Ishikawa (cell line): ENCODE measurements at regions not wholly inside any gene's neighbourhood (a gene's known extent, or its start where the extent isn't known, plus 50 kb on each side); places are given as distances from the start of the nearest gene placed in this dataset.

Experiments used
- CEBPB ChIP-seq: IDR thresholded peaks from 2 replicates; pipeline ENCODE4 v1.6.1; 2012
- CREB1 ChIP-seq: IDR thresholded peaks from 2 replicates; pipeline ENCODE4 v1.6.1; 2012; ENCODE audit warnings: low read depth
- EGR1 ChIP-seq: IDR thresholded peaks from 2 replicates; pipeline ENCODE4 v1.6.1; 2012
- EP300 ChIP-seq: IDR thresholded peaks from 2 replicates; pipeline ENCODE4 v1.6.1; 2012; ENCODE audit warnings: borderline replicate concordance
- FOXM1 ChIP-seq: IDR thresholded peaks from 2 replicates; pipeline ENCODE4 v1.6.1; 2012; ENCODE audit warnings: low read depth, borderline replicate concordance
- MAX ChIP-seq: IDR thresholded peaks from 2 replicates; pipeline ENCODE4 v1.6.1; 2012
- NFIC ChIP-seq: IDR thresholded peaks from 2 replicates; pipeline ENCODE4 v1.6.1; 2012
- RAD21 ChIP-seq: IDR thresholded peaks from 2 replicates; pipeline ENCODE4 v1.6.1; 2012; ENCODE audit warnings: low read depth
- REST ChIP-seq: IDR thresholded peaks from 2 replicates; pipeline ENCODE4 v1.6.1; 2012; ENCODE audit warnings: low read depth, mild to moderate bottlenecking
- TAF1 ChIP-seq: IDR thresholded peaks from 2 replicates; pipeline ENCODE4 v1.6.1; 2012; ENCODE audit warnings: low read depth, mild to moderate bottlenecking
- TCF12 ChIP-seq: IDR thresholded peaks from 2 replicates; pipeline ENCODE4 v1.6.1; 2012; ENCODE audit warnings: low read depth
- TEAD4 ChIP-seq: IDR thresholded peaks from 2 replicates; pipeline ENCODE4 v1.6.1; 2012
- USF1 ChIP-seq: IDR thresholded peaks from 2 replicates; pipeline ENCODE4 v1.6.1; 2012
- YY1 ChIP-seq: IDR thresholded peaks from 2 replicates; pipeline ENCODE4 v1.6.1; 2012; ENCODE audit warnings: low read depth
- ZBTB7A ChIP-seq: IDR thresholded peaks from 2 replicates; pipeline ENCODE4 v1.6.1; 2012; ENCODE audit warnings: low read depth

GRCh38 chr13:92994056-92994455 lies 232.6 kb upstream of the GPC6 start:
- TF ChIP-seq CREB1 = no peak
- no peak for TF ChIP-seq CEBPB
- no peak for TF ChIP-seq YY1
- no peak for TF ChIP-seq EP300
- TF ChIP-seq TAF1 = no peak
- no peak for TF ChIP-seq REST
- TF ChIP-seq RAD21 = no peak
- TF ChIP-seq NFIC = no peak
- no peak for TF ChIP-seq TCF12
- no peak for TF ChIP-seq USF1
- TF ChIP-seq EGR1 = no peak
- no peak for TF ChIP-seq MAX
- TF ChIP-seq FOXM1 = no peak
- TF ChIP-seq TEAD4 = no peak
- TF ChIP-seq ZBTB7A = no peak

- no peak for TF ChIP-seq YY1
- TF ChIP-seq TCF12 = no peak
- TF ChIP-seq TAF1 = no peak
- no peak for TF ChIP-seq CREB1
- TF ChIP-seq MAX = no peak
- TF ChIP-seq NFIC = no peak
- no peak for TF ChIP-seq RAD21
- TF ChIP-seq USF1 = no peak
- TF ChIP-seq ZBTB7A = no peak
- TF ChIP-seq FOXM1 = no peak
- TF ChIP-seq TEAD4 = no peak
Observed at GRCh38 chr13:93001866-93002461, 224.6 kb upstream of the GPC6 start.

GRCh38 chr13:93003531-93003930 lies 223.1 kb upstream of the GPC6 start:
- TF ChIP-seq FOXM1 (no peak), EGR1 (no peak)

- TF ChIP-seq EP300 (no peak), RAD21 (peak; percentile 45)
Observed at GRCh38 chr13:93004919-93005318, 221.7 kb upstream of the GPC6 start.

- TF ChIP-seq NFIC (no peak), USF1 (no peak), EP300 (no peak), RAD21 (no peak), TAF1 (no peak), YY1 (no peak), REST (no peak), CREB1 (no peak), MAX (no peak), FOXM1 (no peak), EGR1 (no peak), CEBPB (no peak), ZBTB7A (no peak), TEAD4 (no peak), TCF12 (no peak)
Observed at GRCh38 chr13:93007928-93008327, 218.7 kb upstream of the GPC6 start.

- TF ChIP-seq MAX = no peak
- TF ChIP-seq CREB1 = no peak
- no peak for TF ChIP-seq TAF1
- TF ChIP-seq TEAD4 = no peak
- no peak for TF ChIP-seq RAD21
- no peak for TF ChIP-seq USF1
- no peak for TF ChIP-seq EGR1
- TF ChIP-seq FOXM1 = no peak
- no peak for TF ChIP-seq YY1
- no peak for TF ChIP-seq EP300
- no peak for TF ChIP-seq NFIC
- no peak for TF ChIP-seq ZBTB7A
- no peak for TF ChIP-seq REST
- TF ChIP-seq CEBPB = no peak
- TF ChIP-seq TCF12 = no peak
Observed at GRCh38 chr13:93017493-93018112, 209.0 kb upstream of the GPC6 start.
